VCaP (cell line): ENCODE measurements at regions not wholly inside any gene's neighbourhood (a gene's known extent, or its start where the extent isn't known, plus 50 kb on each side); places are given as distances from the start of the nearest gene placed in this dataset.

Experiments used
- H3K27ac ChIP-seq: fragments of 450-650 bp; 2 replicates; pipeline ENCODE4 v1.5.1; 2017
- TF ChIP-seq, protein P1 (sequence below): fragments of 450-650 bp; conservative IDR thresholded peaks from 2 replicates; pipeline ENCODE4 v1.5.1; 2017; ENCODE audit warnings: mild to moderate bottlenecking, moderate library complexity

DNA sequence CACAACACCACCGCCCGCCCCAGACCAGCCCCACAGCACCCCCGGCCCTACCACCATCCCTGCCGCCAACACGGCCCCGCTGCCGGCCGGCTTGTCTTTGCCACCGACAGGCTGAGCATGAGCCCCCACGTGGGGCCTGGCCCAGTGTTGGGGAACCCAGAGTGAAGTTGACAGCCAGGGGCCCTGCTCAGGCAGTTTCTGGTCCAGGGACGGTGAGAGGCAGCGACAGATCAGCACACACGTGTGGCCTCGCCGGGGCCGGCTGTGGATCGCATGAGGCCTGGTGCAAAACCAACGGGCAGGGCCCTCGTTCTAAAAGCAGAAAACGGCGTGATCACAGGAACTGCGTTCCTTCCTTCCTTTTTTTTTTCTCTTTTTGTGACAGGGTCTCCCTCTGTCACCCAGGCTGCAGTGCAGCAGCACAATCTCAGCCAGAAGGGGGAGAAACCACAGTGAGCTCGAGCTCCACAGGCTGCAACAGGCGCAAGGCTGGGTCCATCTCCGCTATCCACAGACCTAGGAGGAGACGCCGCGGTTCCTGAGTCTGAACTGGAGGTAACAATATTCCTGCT lies 50.5 kb upstream of the FBRSL1 start:
- H3K27ac ChIP-seq = no peak overlapping the region
- TF ChIP-seq, protein P1, sequence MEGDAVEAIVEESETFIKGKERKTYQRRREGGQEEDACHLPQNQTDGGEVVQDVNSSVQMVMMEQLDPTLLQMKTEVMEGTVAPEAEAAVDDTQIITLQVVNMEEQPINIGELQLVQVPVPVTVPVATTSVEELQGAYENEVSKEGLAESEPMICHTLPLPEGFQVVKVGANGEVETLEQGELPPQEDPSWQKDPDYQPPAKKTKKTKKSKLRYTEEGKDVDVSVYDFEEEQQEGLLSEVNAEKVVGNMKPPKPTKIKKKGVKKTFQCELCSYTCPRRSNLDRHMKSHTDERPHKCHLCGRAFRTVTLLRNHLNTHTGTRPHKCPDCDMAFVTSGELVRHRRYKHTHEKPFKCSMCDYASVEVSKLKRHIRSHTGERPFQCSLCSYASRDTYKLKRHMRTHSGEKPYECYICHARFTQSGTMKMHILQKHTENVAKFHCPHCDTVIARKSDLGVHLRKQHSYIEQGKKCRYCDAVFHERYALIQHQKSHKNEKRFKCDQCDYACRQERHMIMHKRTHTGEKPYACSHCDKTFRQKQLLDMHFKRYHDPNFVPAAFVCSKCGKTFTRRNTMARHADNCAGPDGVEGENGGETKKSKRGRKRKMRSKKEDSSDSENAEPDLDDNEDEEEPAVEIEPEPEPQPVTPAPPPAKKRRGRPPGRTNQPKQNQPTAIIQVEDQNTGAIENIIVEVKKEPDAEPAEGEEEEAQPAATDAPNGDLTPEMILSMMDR = no peak

DNA sequence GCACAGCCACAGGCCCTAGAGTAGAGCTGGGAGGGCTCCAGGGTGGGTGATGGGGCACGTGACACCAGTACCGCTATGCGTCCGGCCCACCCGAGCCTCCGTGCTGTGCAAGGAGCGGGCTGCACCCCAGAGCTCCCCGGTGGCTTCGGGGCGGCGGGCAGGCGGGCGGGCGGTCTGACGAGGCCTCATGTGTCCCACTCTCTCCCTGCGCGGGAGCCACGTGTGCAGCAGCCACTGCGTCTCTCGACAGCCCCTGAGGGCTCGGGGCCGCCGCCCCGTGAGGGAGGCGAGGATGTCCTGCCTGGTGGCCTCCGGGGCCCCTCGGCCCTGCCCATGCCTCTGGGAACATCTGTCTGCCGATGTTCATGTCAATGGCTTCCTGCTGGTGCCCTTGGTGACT lies 51.2 kb upstream of the FBRSL1 start:
- no peak overlapping the region for H3K27ac ChIP-seq
- TF ChIP-seq, protein P1 = no peak

DNA sequence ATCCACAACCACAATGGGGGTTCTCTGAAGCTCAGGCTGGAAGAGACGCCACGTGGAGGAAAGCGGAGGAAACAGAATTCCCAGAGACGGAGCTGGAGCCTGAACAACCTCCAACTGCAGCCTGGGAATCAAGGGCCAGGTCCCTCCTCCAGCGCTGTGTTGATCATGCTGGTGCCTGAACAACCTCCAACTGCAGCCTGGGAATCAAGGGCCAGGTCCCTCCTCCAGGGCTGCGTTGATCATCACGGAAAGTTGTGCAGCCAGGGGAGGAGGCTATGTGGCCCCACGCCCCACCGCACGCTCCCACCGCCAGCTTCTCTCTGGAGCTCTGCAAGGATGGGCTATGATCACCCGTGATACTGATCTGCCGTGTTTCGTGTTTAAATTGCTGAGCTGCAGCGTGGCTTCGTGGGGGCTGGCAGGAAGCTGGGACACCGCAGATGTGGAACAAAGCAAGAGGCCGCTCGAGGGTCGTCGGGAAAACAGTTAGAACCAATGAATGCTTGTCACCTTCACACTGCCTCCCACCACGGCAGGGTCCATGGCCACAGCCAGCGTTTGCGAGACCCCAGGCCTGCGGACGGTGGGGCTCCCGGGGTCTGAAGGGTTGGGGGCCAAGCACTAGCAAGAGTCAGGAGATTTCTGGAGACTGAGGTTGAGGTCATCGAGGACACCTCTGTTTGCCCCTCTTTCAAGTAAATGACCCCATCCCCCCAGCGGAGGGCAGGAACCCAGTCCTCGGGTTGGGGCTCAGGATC lies 51.8 kb upstream of the FBRSL1 start:
- no peak overlapping the region for H3K27ac ChIP-seq
- TF ChIP-seq, protein P1 = no peak

DNA sequence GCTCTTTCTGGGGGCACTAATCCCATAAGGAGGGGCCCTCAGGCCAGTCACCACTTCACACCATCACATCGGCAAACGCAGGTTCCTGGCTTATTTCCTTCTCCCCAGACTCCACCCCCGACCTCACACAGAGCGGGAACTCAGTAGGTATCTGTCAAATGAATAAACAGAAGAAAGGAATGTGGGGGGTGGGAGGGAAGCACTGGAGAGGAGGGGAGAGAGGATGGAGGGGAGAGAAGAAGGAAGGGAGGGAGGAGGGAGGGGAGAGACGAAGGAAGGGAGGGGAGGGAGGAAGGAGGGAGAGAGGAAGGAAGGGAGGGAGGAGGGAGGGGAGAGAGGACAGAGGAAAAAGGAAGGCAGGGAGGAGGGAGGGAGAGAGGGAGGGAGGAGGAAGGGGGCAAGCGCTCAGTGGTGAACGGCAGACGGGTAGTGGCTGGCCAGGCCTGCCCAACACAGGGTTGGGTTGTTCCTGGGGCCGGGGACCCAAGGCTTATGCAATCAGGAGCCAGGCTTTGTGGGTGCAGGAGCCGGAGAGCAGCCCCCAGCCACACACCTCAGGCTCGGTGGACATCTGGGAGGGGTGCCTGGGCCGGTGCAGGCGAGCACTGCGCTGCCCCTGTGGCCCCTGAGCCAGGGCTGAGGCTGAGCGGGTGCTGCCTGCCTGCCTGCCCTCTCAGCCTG lies 52.6 kb upstream of the FBRSL1 start:
- TF ChIP-seq, protein P1 = no peak
- H3K27ac ChIP-seq = no peak overlapping the region

DNA sequence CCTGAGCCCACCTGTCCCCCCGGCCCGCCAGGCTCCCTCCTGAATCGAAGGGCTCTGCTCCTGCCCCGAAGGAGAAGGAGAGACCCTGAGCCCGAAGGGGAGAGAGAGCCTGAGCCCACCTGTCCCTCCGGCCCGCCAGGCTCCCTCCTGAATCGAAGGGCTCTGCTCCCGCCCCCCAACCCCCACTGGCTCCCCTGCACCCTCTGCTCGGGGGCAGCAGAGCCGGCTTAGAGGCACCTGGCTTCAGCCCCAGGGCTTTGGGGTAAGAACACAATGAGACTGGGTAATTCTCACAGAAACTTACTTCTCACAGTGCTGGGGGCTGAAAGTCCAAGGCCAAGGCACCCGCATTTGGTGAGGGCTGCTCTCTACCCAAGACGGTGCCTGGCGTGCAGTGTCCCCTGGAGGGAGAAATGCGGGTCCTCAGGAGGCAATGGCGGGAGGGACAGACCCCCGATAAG lies 53.1 kb upstream of the FBRSL1 start:
- H3K27ac ChIP-seq = no peak overlapping the region
- TF ChIP-seq, protein P1 = no peak

DNA sequence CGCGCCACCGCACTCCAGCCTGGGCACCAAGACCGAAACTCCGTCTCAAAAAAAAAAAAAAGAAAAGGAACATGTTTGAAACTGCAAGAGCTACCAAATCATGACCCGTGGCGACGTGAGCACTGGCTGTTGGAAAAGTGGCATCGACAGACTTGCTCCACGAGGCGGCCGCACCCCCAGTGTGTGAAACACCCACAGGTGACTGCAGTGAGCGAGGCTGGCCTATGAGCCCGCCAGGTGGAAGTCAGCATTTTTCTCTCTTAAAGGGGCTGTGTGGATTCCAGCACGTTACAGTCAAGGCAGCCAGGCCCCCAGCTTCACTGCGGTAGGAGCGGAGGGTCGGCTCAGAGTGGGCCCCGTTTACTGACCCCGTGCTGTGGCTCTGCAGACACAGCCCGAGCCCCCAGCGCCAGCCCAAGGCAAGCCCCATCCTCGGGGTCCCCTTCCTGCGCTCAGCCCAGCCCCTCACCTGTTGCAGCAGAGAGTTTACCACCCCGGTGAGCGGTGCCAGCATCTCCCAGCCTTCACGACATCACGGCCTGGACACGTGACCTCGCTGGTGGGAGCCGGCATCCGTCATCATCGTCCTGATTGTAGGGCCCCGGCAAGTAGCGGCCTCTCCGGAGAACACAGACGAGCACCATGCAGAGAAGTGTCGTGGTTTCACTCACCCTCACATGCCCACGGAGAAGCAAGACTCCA lies 54.3 kb upstream of the FBRSL1 start:
- no peak overlapping the region for H3K27ac ChIP-seq
- TF ChIP-seq, protein P1 = no peak
